Keratinocyte (primary cell): ENCODE measurements at regions not wholly inside any gene's neighbourhood (a gene's known extent, or its start where the extent isn't known, plus 50 kb on each side); places are given as distances from the start of the nearest gene placed in this dataset.

Source experiments
- DNase-seq: peaks from one replicate; pipeline ENCODE4 v3.0.0-alpha.2; 2011; ENCODE audit warnings: low read depth, missing footprints, low spot score
- FAIRE-seq: peaks from 2 replicates; lab custom pipeline; 2011; peaks lifted over from hg19 to GRCh38; lab: Jason Lieb, UNC
- H2AFZ ChIP-seq: 2 replicates; pipeline ENCODE4 v1.6.0; 2012; ENCODE audit warnings: low read length, control low read depth, inconsistent platforms; ENCODE audit not compliant: control insufficient read depth
- H3K27ac ChIP-seq: 2 replicates; pipeline ENCODE4 v1.5.1; 2011; ENCODE audit warnings: low read length; ENCODE audit not compliant: control insufficient read depth, insufficient read depth
- H3K27me3 ChIP-seq: 3 replicates; pipeline ENCODE4 v1.6.0; 2011; ENCODE audit warnings: low read length; ENCODE audit not compliant: control insufficient read depth, insufficient read depth; ENCODE audit errors: extremely low read depth
- H3K36me3 ChIP-seq, 2 experiments: 2 replicates in 1 of 2; 3 replicates in 1 of 2; pipeline ENCODE4 v1.5.1; 2011; ENCODE audit warnings: low read length in 2 of 2, mild to moderate bottlenecking in 1 of 2; ENCODE audit not compliant: control insufficient read depth in 2 of 2, insufficient read depth in 2 of 2; ENCODE audit errors: extremely low read depth in 1 of 2
- H3K4me1 ChIP-seq: 3 replicates; pipeline ENCODE4 v1.5.1; 2011; ENCODE audit warnings: low read length; ENCODE audit not compliant: control insufficient read depth, insufficient read depth; ENCODE audit errors: extremely low read depth
- H3K4me2 ChIP-seq: 3 replicates; pipeline ENCODE4 v1.6.0; 2011; ENCODE audit warnings: low read depth, low read length; ENCODE audit not compliant: control insufficient read depth, insufficient read depth; ENCODE audit errors: extremely low read depth
- H3K4me3 ChIP-seq, 3 experiments: fragments of 200-600 bp in 1 of 3; sonication (generic) in 1 of 3; 2 replicates in 2 of 3; 3 replicates in 1 of 3; pipeline ENCODE4 v1.5.1; 2011 to 2016; ENCODE audit warnings: low read length in 3 of 3, mild to moderate bottlenecking in 3 of 3, control low read depth in 2 of 3, inconsistent platforms in 1 of 3, low read depth in 1 of 3, mixed read lengths in 1 of 3, mixed run types in 1 of 3, moderate library complexity in 1 of 3; ENCODE audit not compliant: control insufficient read depth in 2 of 3, insufficient read depth in 2 of 3; ENCODE audit errors: extremely low read depth in 1 of 3
- H3K79me2 ChIP-seq: 2 replicates; pipeline ENCODE4 v1.6.0; 2012; ENCODE audit warnings: low read length; ENCODE audit not compliant: control insufficient read depth, insufficient read depth
- H3K9ac ChIP-seq: 3 replicates; pipeline ENCODE4 v1.6.0; 2011; ENCODE audit warnings: low read length; ENCODE audit not compliant: control insufficient read depth, insufficient read depth; ENCODE audit errors: extremely low read depth
- H3K9me1 ChIP-seq: 3 replicates; pipeline ENCODE4 v1.6.0; 2011; ENCODE audit warnings: low read length; ENCODE audit not compliant: control insufficient read depth, insufficient read depth; ENCODE audit errors: extremely low read depth
- H3K9me3 ChIP-seq: 2 replicates; pipeline ENCODE4 v1.5.1; 2012; ENCODE audit warnings: low read depth, low read length; ENCODE audit not compliant: control insufficient read depth
- H4K20me1 ChIP-seq: 3 replicates; pipeline ENCODE4 v1.6.0; 2011; ENCODE audit warnings: low read length; ENCODE audit not compliant: control insufficient read depth, insufficient read depth; ENCODE audit errors: extremely low read depth
- EZH2 ChIP-seq: IDR thresholded peaks from one replicate; pipeline ENCODE4 v1.6.1; 2012; ENCODE audit warnings: inconsistent platforms, mild to moderate bottlenecking, low read length, moderate library complexity
- dilution Hi-C: fragments of 300-500 bp; cut with MboI; formaldehyde crosslinking; loops from one replicate; pipeline ENCODE4 v1.7.0; 2020; ENCODE audit warnings: low sequenced_read_pairs; ENCODE audit not compliant: extremely low pct_ligation_motif_present
- TF ChIP-seq, protein P1 (sequence below), 3 experiments: IDR thresholded peaks in 1 of 3; conservative IDR thresholded peaks in 1 of 3; optimal IDR thresholded peaks in 1 of 3; 2 replicates in 2 of 3; 3 replicates in 1 of 3; pipeline versions ENCODE3 to v1.5.1; 2011; ENCODE audit warnings: low read length in 3 of 3, mild to moderate bottlenecking in 3 of 3, moderate library complexity in 2 of 3, control low read depth in 1 of 3, inconsistent platforms in 1 of 3; ENCODE audit not compliant: insufficient read depth in 2 of 3; ENCODE audit errors: extremely low read depth in 1 of 3

GRCh38 chr3:177286034-177286433 is 88.8 kb upstream of the TBL1XR1 start:
- Histone ChIP-seq H3K9me1 (no peaks in the 10 kb centered on the region), H4K20me1 (no peaks in the 10 kb centered on the region), H3K79me2 (no peaks in the 10 kb centered on the region), H3K27me3 (no peaks in the 10 kb centered on the region), H2AFZ (no peak overlapping the region), H3K4me3 (no peak overlapping the region), H3K4me2 (no peak overlapping the region), H3K36me3 (no peaks in the 10 kb centered on the region), H3K4me1 (peaks cover 11% of the 10 kb centered on the region), H3K9me3 (no peaks in the 10 kb centered on the region), H3K9ac (peak overlapping the region; percentile 39), H3K27ac (peak overlapping the region; percentile 51)
- DNase-seq (peak; percentile 54), FAIRE-seq (peak; percentile 46)
- dilution Hi-C loops: no loop called here
- TF ChIP-seq EZH2: no peak
- TF ChIP-seq, protein P1, sequence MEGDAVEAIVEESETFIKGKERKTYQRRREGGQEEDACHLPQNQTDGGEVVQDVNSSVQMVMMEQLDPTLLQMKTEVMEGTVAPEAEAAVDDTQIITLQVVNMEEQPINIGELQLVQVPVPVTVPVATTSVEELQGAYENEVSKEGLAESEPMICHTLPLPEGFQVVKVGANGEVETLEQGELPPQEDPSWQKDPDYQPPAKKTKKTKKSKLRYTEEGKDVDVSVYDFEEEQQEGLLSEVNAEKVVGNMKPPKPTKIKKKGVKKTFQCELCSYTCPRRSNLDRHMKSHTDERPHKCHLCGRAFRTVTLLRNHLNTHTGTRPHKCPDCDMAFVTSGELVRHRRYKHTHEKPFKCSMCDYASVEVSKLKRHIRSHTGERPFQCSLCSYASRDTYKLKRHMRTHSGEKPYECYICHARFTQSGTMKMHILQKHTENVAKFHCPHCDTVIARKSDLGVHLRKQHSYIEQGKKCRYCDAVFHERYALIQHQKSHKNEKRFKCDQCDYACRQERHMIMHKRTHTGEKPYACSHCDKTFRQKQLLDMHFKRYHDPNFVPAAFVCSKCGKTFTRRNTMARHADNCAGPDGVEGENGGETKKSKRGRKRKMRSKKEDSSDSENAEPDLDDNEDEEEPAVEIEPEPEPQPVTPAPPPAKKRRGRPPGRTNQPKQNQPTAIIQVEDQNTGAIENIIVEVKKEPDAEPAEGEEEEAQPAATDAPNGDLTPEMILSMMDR (optimal IDR thresholded peaks at IDR 0.05 in 1 of 3, IDR thresholded peaks at IDR 0.05 in 1 of 3, conservative IDR thresholded peaks at IDR 0.05 in 1 of 3; ENCODE audit: extremely low read depth in 1 of 3, insufficient read depth in 2 of 3, low read length in 3 of 3): no peak

GRCh38 chr3:177287231-177287630 is 89.9 kb upstream of the TBL1XR1 start:
- TF ChIP-seq EZH2: no peak
- TF ChIP-seq, protein P1 (optimal IDR thresholded peaks at IDR 0.05 in 1 of 3, IDR thresholded peaks at IDR 0.05 in 1 of 3, conservative IDR thresholded peaks at IDR 0.05 in 1 of 3; ENCODE audit: extremely low read depth in 1 of 3, insufficient read depth in 2 of 3, low read length in 3 of 3): no peak
- H3K9me3 ChIP-seq: no peaks in the 10 kb centered on the region
- no peaks in the 10 kb centered on the region for H3K36me3 ChIP-seq
- H3K9ac ChIP-seq: no peak overlapping the region
- dilution Hi-C loops: no loop called here
- no peaks in the 10 kb centered on the region for H3K27me3 ChIP-seq
- H2AFZ ChIP-seq: no peak overlapping the region
- H3K27ac ChIP-seq: no peak overlapping the region
- H3K4me2 ChIP-seq: no peak overlapping the region
- no peak overlapping the region for H3K4me3 ChIP-seq
- no peaks in the 10 kb centered on the region for H3K9me1 ChIP-seq
- FAIRE-seq: no peak
- no peaks in the 10 kb centered on the region for H3K79me2 ChIP-seq
- no peaks in the 10 kb centered on the region for H4K20me1 ChIP-seq
- DNase-seq: no peak
- H3K4me1 ChIP-seq: peaks cover 11% of the 10 kb centered on the region
